H4 (cell line): ENCODE measurements at regions not wholly inside any gene's neighbourhood (a gene's known extent, or its start where the extent isn't known, plus 50 kb on each side); places are given as distances from the start of the nearest gene placed in this dataset.
"Not testable (repeated sequence)": the region's sequence is repeated elsewhere in the genome, so short reads cannot be mapped to it uniquely, and the experiment has no call there.

Experiments
- DNase-seq: peaks from one replicate; pipeline ENCODE4 v3.0.0-alpha.2; 2015; ENCODE audit warnings: low spot score

DNA sequence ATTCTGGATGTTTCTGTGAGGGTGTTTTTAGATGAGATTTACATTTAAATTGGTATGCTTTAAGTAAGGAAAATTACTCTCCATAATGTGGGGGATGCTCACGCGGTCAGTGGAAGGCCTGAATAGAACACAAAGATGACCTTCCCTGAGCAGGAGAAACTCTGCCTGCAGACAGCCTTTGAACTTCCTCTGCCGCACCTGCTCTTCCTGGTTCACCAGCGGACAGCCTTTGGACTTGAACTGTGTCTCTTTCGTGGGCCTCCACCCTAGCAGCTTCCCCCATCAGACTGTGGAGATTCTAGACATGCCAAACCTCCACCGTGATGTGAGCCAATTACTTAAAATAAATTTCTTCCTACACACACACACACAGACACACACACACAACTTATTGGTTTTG lies 210.7 kb downstream of the EFCAB11 start:
- DNase-seq, result no peak

- no peak for DNase-seq
Observed at GRCh38 chr14:89740241-89740640, 214.3 kb downstream of the EFCAB11 start.

- DNase-seq, result no peak
Observed at GRCh38 chr14:89736881-89737280, 217.6 kb downstream of the EFCAB11 start.

- DNase-seq, result no peak
Observed at GRCh38 chr14:89731396-89731933, 223.1 kb downstream of the EFCAB11 start.

GRCh38 chr14:89730687-89731086 lies 223.8 kb downstream of the EFCAB11 start:
- no peak for DNase-seq

GRCh38 chr14:89728964-89729363 lies 225.6 kb downstream of the EFCAB11 start:
- DNase-seq, result no peak

GRCh38 chr14:89726226-89726625 lies 228.3 kb downstream of the EFCAB11 start:
- not testable (repeated sequence) for DNase-seq

- no peak for DNase-seq
Observed at GRCh38 chr14:89724628-89724960, 229.9 kb downstream of the EFCAB11 start.

DNA sequence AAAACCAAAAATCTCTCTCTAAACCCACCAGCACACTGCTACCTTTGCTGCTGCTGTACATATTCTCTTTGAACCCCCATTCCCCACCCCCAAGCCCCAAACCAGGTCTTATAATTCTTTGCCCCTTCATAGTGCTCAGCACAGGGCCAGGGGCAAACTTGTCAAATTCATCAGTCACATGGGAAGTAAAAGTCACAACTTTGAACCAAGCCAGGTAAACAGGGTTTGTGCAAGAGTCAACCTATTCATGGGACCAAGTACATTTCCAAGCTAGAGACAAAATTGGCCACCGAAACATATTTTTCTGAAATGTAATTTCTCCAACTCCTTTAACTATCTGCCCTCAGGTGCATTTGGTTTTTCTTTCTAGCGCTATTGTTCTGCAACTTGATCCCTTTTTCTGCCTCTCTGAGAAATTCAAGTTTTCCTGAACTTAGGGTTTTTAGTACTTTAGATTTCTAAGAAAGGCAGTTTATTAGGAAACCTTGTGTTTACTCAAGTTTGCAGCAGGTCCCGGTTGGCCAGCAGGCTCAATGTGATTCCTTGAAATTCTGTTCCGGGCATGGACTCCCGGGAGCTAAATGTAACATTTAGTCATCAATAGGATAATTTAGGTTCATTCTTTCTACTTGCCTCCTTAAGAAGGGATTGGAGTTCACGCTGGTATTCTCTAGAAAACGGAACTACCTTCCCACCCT lies 230.5 kb downstream of the EFCAB11 start:
- DNase-seq, result no peak

DNA sequence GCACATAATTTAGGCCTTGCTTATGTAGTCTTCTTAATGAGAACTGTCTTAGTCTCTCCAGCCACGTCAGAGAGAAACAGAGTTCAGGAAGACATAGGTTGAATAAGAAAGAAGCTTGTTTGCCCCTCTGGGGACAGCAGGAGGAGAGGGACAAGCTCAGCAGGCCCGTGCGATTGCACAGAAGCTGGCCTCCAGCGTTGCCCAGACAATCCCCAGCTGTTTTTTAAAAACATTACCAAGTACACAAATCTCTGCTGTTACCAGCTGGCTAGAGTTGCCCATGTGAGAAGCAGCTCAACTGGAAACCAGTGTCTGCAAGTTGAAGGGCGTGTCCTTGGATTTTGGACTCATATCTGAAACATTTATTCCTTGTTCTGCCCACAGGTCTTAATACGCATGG lies 232.6 kb downstream of the EFCAB11 start:
- no peak for DNase-seq

DNA sequence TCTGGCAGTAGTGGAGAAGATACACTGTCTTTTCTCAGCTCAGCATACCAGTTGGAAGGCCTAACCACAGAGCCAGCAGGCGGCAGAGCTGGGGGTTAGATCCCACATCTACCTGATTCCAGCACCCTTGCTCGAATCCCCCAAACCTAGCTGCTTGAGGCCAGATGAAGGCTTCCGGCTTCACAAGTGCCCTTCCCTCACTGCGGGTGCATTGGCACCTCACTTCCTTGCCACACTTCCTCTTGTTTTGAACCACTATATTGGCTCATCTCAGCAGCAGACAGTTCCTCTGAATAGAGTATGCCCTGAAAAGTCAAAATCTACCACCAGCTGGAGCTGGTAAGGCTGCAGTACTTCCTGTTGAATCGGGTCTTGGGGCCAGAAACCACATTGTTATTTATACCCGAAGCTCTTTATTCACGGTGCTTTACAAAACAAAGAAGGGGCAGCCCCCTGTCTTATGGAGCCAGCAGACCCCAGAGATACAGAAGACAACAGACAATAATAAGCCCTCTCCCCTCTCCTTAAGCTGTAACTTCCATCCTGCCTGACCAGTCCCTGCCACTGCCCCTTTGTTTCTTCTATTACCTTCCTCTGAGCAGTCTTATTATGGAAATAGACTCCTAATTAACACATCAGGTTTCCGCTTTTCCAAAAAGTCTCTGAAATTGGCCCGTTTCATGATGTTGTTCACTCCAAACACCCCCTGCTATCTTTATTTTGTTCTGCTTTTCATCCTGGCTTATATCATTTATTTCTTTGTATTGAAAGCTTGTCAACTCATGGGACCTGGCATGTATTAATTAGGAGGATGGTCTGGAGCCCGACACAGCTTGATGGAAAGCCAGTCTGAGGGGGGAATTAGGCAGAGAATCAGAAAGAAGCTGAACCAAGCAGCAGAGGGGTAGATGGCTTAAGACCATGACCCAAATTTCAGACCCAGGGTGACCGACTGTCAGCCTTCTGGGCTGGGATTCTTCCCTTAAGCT lies 233.5 kb downstream of the EFCAB11 start:
- DNase-seq, result no peak

DNA sequence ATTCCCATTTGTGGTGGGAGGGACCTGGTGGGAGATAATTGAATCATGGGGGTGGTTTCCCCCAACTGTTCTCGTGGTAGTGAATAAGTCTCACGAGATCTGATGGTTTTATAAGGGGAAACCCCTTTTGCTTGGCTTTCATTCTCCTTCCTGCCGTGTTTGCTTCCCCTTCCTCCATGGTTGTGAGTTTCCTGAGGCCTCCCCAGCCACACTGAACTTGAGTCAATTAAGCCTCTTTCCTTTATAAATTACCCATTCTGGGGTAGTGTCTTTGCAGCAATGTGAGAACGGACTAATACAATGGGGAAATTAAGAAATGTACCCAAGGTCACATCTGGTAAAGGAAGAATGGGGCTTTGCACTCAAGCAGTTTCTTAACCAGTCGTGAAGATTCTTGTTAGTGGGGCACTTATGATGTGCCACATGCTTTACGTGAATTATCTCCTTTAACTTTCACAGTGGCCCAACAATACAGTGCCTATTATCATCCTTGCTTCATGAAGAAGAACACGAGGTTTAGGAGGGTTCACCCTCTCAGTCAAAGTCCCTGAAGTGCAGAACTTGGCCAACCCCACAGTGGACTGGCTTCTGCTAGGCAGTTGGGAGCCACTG lies 234.3 kb downstream of the EFCAB11 start:
- DNase-seq, result no peak

- no peak for DNase-seq
Observed at GRCh38 chr14:89719366-89720075, 235.0 kb downstream of the EFCAB11 start.

- DNase-seq, result no peak
Observed at GRCh38 chr14:89708982-89709625, 245.4 kb downstream of the EFCAB11 start.

GRCh38 chr14:89707086-89707485 lies 247.4 kb downstream of the EFCAB11 start:
- no peak for DNase-seq

- no peak for DNase-seq
Observed at GRCh38 chr14:89702876-89703200, 251.7 kb downstream of the EFCAB11 start.

DNA sequence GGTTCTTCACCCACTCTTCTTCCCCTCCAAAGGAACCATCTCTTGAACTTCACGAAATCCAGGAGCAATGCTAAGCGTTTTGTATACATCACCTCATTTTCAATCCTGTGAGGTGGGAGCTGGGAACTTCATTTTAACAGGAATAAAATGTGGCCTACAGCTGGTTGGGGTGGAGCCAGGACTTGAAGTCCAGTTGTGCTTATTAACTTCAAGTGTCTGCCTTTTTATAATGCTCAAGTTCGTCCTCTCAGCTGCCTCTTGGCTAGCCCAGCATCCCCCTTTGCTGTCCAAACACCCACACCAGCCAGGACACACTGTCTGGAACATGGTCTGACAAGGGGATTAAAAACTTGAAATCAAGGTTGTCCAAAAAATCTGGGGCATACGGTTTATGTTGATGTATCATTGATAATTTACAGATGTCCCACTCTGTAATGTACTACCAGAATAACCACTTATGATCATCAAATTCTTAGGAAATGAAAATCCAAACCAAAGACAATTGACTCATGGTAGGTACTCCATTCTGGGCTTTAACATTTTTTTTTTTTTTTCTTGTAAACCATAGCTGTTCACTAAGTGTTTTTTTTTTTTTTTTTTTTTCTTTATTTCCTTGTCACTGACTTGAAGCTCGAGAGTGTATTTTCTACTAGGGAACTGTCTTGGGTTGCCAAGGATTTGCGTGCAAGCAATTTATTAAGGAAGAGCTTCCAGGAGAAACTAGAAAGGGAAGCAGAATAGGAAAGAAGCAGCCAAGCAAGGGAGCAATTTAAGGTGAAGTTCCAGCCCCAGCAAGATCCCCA lies 252.3 kb downstream of the EFCAB11 start:
- no peak for DNase-seq

DNA sequence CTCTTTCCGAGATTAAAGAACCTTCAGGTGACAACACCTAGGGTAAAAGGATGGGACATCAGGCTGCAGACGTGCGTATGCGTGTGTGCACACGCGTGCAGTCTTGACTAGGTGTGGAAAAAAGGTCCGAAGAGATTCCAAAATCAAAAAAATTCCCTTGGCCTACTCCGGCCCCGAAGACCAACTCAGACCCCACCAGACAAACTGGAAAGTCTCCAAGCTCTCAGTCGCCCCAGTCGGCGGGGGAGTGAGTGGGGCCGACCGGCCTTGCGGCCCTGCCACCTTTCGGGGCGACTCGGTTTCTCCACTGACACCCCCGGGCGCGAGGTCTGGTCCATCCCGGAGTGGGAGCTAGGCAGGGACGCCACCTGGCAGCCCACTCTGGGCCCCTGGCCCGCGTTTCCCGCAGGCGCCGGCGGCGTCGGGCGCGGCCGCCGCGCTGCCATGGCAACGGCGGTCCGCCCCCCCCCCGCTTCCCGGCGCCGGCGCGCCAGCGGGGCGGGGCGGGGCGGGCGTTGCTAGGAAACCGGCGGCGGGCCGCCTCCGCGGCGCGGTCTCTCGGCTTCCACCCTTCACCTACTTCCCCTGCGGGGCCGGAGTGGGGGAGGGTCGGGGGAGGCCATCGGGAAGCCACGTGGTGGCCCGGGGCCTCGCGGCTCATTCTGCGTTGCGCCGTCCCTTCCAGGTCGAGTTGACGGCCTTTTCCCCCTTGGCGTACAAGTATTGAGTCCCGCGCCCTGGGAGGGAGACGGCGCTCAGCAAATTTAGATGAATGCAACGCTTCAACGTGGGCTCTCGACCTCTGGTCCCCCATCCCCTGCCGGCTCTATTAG lies 253.1 kb downstream of the EFCAB11 start:
- DNase-seq, result peak; percentile 46

GRCh38 chr14:89700801-89701200 lies 253.7 kb downstream of the EFCAB11 start:
- DNase-seq, result no peak

DNA sequence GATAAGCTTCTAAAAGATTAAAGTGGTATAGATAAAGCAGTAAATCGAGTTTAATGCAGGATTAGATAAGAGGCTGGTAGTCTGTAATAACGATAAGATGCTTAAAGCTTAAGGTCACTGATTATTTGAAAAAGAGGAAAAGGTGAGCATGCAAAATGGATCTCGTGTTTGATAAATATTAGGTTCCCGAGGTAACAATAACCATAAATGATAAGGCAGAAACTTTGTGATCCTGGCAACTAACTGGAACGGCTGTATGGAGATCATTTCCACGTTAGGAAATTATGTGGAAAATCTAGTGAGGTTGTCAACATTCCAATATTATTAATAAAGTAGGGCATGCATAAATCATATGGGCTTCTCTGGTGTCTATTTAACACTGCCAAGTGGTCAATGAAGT lies 255.5 kb downstream of the EFCAB11 start:
- no peak for DNase-seq
